Type B pancreatic cell (in vitro differentiated cells): ENCODE measurements at regions not wholly inside any gene's neighbourhood (a gene's known extent, or its start where the extent isn't known, plus 50 kb on each side); places are given as distances from the start of the nearest gene placed in this dataset.
A peak's percentile ranks its signal among the peaks of the same experiment; 100 is the strongest.

Source experiments
- DNase-seq: peaks from one replicate; pipeline ENCODE4 v3.0.0; 2021; ENCODE audit warnings: mixed read lengths; ENCODE audit not compliant: unreplicated experiment; ENCODE audit errors: extremely low spot score
- H3K27ac Mint-ChIP-seq: 2 replicates; pipeline ENCODE4 v1.8.0; 2021; ENCODE audit warnings: mild to moderate bottlenecking, mixed read lengths
- H3K27me3 Mint-ChIP-seq: 2 replicates; pipeline ENCODE4 v1.8.0; 2021; ENCODE audit warnings: mixed read lengths
- H3K36me3 Mint-ChIP-seq: 2 replicates; pipeline ENCODE4 v1.8.0; 2021; ENCODE audit warnings: mixed read lengths
- H3K4me1 Mint-ChIP-seq: one replicate; pipeline ENCODE4 v1.8.0; 2021; ENCODE audit warnings: mixed read lengths; ENCODE audit not compliant: unreplicated experiment
- H3K4me3 Mint-ChIP-seq: 2 replicates; pipeline ENCODE4 v1.8.0; 2021; ENCODE audit warnings: mild to moderate bottlenecking, mixed read lengths
- H3K9me3 Mint-ChIP-seq: 2 replicates; pipeline ENCODE4 v1.8.0; 2021; ENCODE audit warnings: mixed read lengths
- TF ChIP-seq, protein P1 (sequence below): fragments of 200-600 bp; sonication (generic); conservative IDR thresholded peaks from 2 replicates; pipeline ENCODE4 v1.5.0; 2021; ENCODE audit warnings: antibody characterized with exemption, mild to moderate bottlenecking

DNA sequence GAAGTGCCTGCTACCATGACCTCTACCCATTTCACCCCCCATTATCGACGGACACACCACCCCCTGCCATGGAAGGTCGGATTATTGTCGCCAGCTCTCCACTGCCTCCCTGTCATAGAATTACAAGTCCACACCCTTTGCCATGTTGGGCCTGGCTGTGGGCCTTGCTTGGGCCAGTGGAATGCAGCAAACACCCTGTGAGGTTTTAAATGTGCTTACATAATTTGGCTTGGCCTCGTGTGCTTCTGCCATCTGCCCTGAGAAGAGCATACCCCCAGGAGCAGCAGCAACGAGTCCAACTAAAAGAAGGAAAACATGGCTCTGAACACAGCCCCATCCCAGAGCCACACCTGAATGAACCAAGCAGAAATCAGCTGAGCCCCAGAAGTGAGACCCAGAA lies 94.1 kb upstream of the PRDM11 start:
- H3K9me3 Mint-ChIP-seq, result no peaks in the 10 kb centered on the region
- H3K27me3 Mint-ChIP-seq, result peaks cover 30% of the 10 kb centered on the region
- no peak overlapping the region for H3K4me3 Mint-ChIP-seq
- no peak overlapping the region for H3K27ac Mint-ChIP-seq
- no peaks in the 10 kb centered on the region for H3K36me3 Mint-ChIP-seq
- no peak for DNase-seq
- peaks cover 27% of the 10 kb centered on the region for H3K4me1 Mint-ChIP-seq
- TF ChIP-seq, protein P1, sequence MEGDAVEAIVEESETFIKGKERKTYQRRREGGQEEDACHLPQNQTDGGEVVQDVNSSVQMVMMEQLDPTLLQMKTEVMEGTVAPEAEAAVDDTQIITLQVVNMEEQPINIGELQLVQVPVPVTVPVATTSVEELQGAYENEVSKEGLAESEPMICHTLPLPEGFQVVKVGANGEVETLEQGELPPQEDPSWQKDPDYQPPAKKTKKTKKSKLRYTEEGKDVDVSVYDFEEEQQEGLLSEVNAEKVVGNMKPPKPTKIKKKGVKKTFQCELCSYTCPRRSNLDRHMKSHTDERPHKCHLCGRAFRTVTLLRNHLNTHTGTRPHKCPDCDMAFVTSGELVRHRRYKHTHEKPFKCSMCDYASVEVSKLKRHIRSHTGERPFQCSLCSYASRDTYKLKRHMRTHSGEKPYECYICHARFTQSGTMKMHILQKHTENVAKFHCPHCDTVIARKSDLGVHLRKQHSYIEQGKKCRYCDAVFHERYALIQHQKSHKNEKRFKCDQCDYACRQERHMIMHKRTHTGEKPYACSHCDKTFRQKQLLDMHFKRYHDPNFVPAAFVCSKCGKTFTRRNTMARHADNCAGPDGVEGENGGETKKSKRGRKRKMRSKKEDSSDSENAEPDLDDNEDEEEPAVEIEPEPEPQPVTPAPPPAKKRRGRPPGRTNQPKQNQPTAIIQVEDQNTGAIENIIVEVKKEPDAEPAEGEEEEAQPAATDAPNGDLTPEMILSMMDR, result no peak

DNA sequence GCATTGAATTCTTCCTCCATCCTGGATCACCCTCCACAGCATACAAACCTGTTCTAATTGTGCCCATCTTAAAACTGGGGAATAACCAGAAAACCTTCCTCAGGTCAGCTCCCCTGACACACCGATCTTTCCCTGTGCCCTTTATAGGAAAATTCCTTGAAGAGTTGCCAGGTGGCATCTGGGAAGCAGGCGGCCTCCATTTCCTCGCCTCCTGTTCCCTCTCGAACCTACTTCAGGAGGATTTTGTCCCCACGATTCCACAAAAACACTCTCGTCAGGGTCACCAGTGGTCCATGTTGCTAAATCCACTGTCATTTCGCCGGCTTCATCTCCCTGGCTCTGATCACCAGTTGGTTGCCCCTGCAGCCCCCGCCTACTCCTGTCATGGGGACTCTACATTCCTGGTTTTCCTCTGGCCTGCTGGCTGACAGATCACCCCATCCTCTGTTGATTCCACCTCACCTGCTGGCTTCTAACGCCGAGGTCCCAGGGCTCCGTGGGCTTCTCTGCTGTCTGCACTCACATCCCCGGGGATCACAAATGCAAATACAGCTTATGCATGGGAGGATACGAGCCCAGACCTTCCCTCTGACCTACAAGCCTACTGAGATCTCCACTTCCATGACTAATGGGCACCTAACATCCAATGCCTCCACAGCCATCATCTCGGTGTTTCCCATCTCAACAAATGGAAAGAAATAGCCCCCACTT lies 92.5 kb upstream of the PRDM11 start:
- Mint-ChIP-seq H3K36me3 (no peaks in the 10 kb centered on the region), H3K9me3 (no peaks in the 10 kb centered on the region), H3K27ac (no peak overlapping the region), H3K4me3 (no peak overlapping the region), H3K4me1 (peaks cover 28% of the 10 kb centered on the region), H3K27me3 (peaks cover 30% of the 10 kb centered on the region)
- no peak for DNase-seq
- TF ChIP-seq, protein P1, result no peak

DNA sequence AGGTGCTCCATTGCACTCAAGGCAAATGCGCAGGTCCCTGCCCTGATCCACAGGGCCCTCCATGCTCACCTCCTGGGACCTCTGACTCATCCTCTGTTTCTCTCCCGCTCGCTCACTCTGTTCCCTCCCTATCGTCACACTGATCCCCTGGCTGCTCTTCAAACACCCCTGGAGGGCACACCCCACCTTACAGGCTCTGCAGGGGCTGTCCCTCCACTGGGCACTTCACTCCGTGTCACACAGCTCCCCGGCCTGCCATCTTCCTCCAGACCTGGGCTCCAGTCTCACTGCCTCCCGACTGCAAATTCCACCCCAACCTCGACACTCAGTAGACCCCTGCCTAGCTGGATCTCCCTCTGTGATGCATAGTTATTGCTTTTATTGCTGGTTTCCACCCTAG lies 91.5 kb upstream of the PRDM11 start:
- H3K4me3 Mint-ChIP-seq, result no peak overlapping the region
- no peaks in the 10 kb centered on the region for H3K36me3 Mint-ChIP-seq
- TF ChIP-seq, protein P1, result no peak

DNA sequence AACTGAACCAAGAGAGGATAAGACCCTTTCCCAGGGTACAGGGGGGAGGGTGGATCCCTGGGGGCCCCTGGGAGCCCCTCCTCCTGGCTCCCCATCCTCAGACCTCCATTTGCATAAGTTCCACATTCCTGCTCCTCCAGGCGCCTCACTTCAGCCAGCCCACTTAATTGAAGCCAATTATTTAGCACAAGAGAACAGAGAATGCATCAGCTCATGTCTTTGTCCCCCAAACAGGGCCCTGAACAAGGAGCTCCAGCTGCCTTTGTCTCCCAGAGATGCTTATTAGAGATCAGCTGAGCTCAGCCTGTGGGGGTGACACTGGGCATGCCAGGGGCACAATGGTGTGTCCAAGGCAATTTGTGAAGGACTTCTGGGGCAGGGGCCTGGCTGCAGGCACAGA lies 89.9 kb upstream of the PRDM11 start:
- Mint-ChIP-seq H3K4me3 (no peak overlapping the region), H3K27me3 (peaks cover 21% of the 10 kb centered on the region), H3K4me1 (peaks cover 26% of the 10 kb centered on the region), H3K36me3 (no peaks in the 10 kb centered on the region), H3K27ac (no peak overlapping the region), H3K9me3 (no peaks in the 10 kb centered on the region)
- no peak for DNase-seq
- TF ChIP-seq, protein P1, result no peak

More for the DNA sequence above, 91.5 kb upstream of the PRDM11 start:
- Mint-ChIP-seq H3K27ac (no peak overlapping the region), H3K9me3 (no peaks in the 10 kb centered on the region), H3K4me1 (peaks cover 22% of the 10 kb centered on the region), H3K27me3 (peaks cover 30% of the 10 kb centered on the region)
- DNase-seq, result no peak

DNA sequence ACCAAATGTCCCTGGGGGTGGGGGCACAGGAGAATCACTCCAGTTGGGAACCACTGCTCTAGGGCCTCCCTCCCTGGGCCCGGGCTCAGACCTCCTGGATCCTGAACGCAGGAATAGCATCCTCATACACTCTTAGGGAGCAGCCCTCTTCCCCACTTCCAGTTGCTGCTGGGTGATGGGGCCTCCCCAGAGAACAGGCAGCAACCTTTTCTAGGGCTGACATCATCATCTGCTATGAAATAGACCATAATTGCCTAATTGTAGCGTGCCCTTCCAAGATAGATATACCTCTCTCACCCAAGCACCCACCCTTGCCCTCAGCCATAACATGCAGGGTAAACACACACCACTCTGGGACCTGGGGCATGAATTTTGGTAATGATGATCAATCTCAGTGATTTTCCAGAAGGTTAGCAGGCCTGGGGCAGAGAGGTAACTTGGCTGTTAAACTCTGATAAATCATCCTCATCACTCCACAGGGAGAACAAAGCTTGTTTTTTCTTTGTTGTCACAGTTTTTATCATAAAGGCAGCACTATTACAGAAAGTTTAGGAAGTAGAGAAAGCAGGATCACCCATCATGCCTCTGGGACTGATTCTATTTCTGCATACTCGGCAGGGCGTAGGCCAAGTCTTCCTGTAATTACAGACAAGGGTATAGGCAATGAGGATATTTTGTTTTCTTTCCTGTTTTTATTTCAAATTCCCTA lies 88.3 kb upstream of the PRDM11 start:
- Mint-ChIP-seq H3K27me3 (peaks cover 15% of the 10 kb centered on the region), H3K9me3 (no peaks in the 10 kb centered on the region), H3K36me3 (no peaks in the 10 kb centered on the region), H3K27ac (peak overlapping the region; percentile 5), H3K4me1 (peaks cover 20% of the 10 kb centered on the region), H3K4me3 (no peak overlapping the region)
- no peak for DNase-seq
- TF ChIP-seq, protein P1, result no peak
